Fibroblast of skin of left biceps (primary cell): ENCODE measurements at regions not wholly inside any gene's neighbourhood (a gene's known extent, or its start where the extent isn't known, plus 50 kb on each side); places are given as distances from the start of the nearest gene placed in this dataset.
A peak's percentile ranks its signal among the peaks of the same experiment; 100 is the strongest.
"Not testable (repeated sequence)": the region's sequence is repeated elsewhere in the genome, so short reads cannot be mapped to it uniquely, and the experiment has no call there.

Experiments used
- DNase-seq, 2 experiments: peaks; one replicate each; pipeline ENCODE4 v3.0.0-alpha.2; 2013; ENCODE audit warnings: low read depth in 2 of 2

- no peak for DNase-seq
Measured at GRCh38 chr10:21463436-21463835, 62.0 kb downstream of the SKIDA1 start.

- peak; percentile 17 to 29 for DNase-seq
Measured at GRCh38 chr10:21458126-21458871, 67.2 kb downstream of the SKIDA1 start.

- no peak for DNase-seq
Measured at GRCh38 chr10:21456160-21456559, 69.3 kb downstream of the SKIDA1 start.

GRCh38 chr10:21452203-21452602, 73.3 kb downstream of the SKIDA1 start:
- DNase-seq, result no peak

GRCh38 chr10:21449288-21449966, 76.1 kb downstream of the SKIDA1 start:
- DNase-seq, result no peak

GRCh38 chr10:21445163-21445562, 80.3 kb downstream of the SKIDA1 start:
- DNase-seq, result no peak

GRCh38 chr10:21441625-21442024, 83.9 kb downstream of the SKIDA1 start:
- DNase-seq, result no peak

GRCh38 chr10:21438914-21439313, 86.6 kb downstream of the SKIDA1 start:
- DNase-seq, result not testable (repeated sequence)

GRCh38 chr10:21437770-21438382, 87.6 kb downstream of the SKIDA1 start:
- DNase-seq, result no peak

GRCh38 chr10:21432266-21432665, 93.2 kb downstream of the SKIDA1 start:
- no peak for DNase-seq

GRCh38 chr10:21431799-21432198, 93.7 kb downstream of the SKIDA1 start:
- DNase-seq, result no peak

GRCh38 chr10:21427804-21428481, 97.5 kb downstream of the SKIDA1 start:
- no peak for DNase-seq

GRCh38 chr10:21424459-21424861, 101.0 kb downstream of the SKIDA1 start:
- peak; percentile 92 to 95 for DNase-seq

- no peak for DNase-seq
Measured at GRCh38 chr10:21423850-21424249, 101.6 kb downstream of the SKIDA1 start.

GRCh38 chr10:21423338-21423737, 102.1 kb downstream of the SKIDA1 start:
- no peak for DNase-seq

GRCh38 chr10:21421794-21422193, 103.7 kb downstream of the SKIDA1 start:
- no peak for DNase-seq

GRCh38 chr10:21421016-21421415, 104.5 kb downstream of the SKIDA1 start:
- DNase-seq, result no peak

GRCh38 chr10:21418981-21419576, 106.4 kb downstream of the SKIDA1 start:
- DNase-seq, result not testable (repeated sequence)

GRCh38 chr10:21417172-21417712, 108.2 kb downstream of the SKIDA1 start:
- no peak for DNase-seq

GRCh38 chr10:21413680-21414079, 111.8 kb downstream of the SKIDA1 start:
- no peak for DNase-seq

GRCh38 chr10:21413268-21413667, 112.2 kb downstream of the SKIDA1 start:
- no peak for DNase-seq
